ENCODE measurements at regions not wholly inside any gene's neighbourhood (a gene's known extent, or its start where the extent isn't known, plus 50 kb on each side); places are given as distances from the start of the nearest gene placed in this dataset.

- no peaks in the 10 kb centered on the region for H3K27me3 ChIP-seq (ENCODE audit: control insufficient read depth in 2 of 2, insufficient read depth in 1 of 2, low read length in 1 of 2)
- H3K4me1 ChIP-seq (ENCODE audit: control insufficient read depth in 2 of 2, insufficient read depth in 2 of 2, low read length in 2 of 2) = peaks cover 14 to 22% of the 10 kb centered on the region in 2 donors
- H3K27ac ChIP-seq (ENCODE audit: low read depth in 1 of 2, low read length in 1 of 2) = no peak overlapping the region
- 95% methylated on average over 7 of the region's 7 CpGs for WGBS
- H3K4me3 ChIP-seq (ENCODE audit: low read length in 2 of 2) = no peak overlapping the region
- no peak for DNase-seq (ENCODE audit: low read depth in 6 of 9, low spot score in 9 of 9)
- no peaks in the 10 kb centered on the region for H3K9me3 ChIP-seq (ENCODE audit: control insufficient read depth in 2 of 2, insufficient read depth in 1 of 2, low read length in 1 of 2)
- no peaks in the 10 kb centered on the region for H3K36me3 ChIP-seq (ENCODE audit: control insufficient read depth in 2 of 2, insufficient read depth in 2 of 2, low read length in 1 of 2)
Observed at GRCh38 chr14:99001241-99001640, 270.8 kb downstream of the BCL11B start.

- Histone ChIP-seq H3K27me3 (ENCODE audit: control insufficient read depth in 2 of 2, insufficient read depth in 1 of 2, low read length in 1 of 2) (no peaks in the 10 kb centered on the region), H3K36me3 (ENCODE audit: control insufficient read depth in 2 of 2, insufficient read depth in 2 of 2, low read length in 1 of 2) (no peaks in the 10 kb centered on the region), H3K27ac (ENCODE audit: low read depth in 1 of 2, low read length in 1 of 2) (no peak overlapping the region), H3K9me3 (ENCODE audit: control insufficient read depth in 2 of 2, insufficient read depth in 1 of 2, low read length in 1 of 2) (peaks cover 0 to 3% of the 10 kb centered on the region in 2 donors), H3K4me3 (ENCODE audit: low read length in 2 of 2) (no peak overlapping the region), H3K4me1 (ENCODE audit: control insufficient read depth in 2 of 2, insufficient read depth in 2 of 2, low read length in 2 of 2) (peaks cover 3 to 9% of the 10 kb centered on the region in 2 donors)
- DNase-seq (ENCODE audit: low read depth in 6 of 9, low spot score in 9 of 9) = no peak
Observed at GRCh38 chr14:99003646-99004045, 268.4 kb downstream of the BCL11B start.

GRCh38 chr14:99004112-99004511 is 267.9 kb downstream of the BCL11B start:
- peaks cover 0 to 3% of the 10 kb centered on the region in 2 donors for H3K9me3 ChIP-seq (ENCODE audit: control insufficient read depth in 2 of 2, insufficient read depth in 1 of 2, low read length in 1 of 2)
- WGBS = 80% methylated on average over 3 of the region's 3 CpGs
- H3K27me3 ChIP-seq (ENCODE audit: control insufficient read depth in 2 of 2, insufficient read depth in 1 of 2, low read length in 1 of 2) = no peaks in the 10 kb centered on the region
- no peak for DNase-seq (ENCODE audit: low read depth in 6 of 9, low spot score in 9 of 9)
- H3K4me3 ChIP-seq (ENCODE audit: low read length in 2 of 2) = no peak overlapping the region
- H3K36me3 ChIP-seq (ENCODE audit: control insufficient read depth in 2 of 2, insufficient read depth in 2 of 2, low read length in 1 of 2) = no peaks in the 10 kb centered on the region
- H3K27ac ChIP-seq (ENCODE audit: low read depth in 1 of 2, low read length in 1 of 2) = no peak overlapping the region
- H3K4me1 ChIP-seq (ENCODE audit: control insufficient read depth in 2 of 2, insufficient read depth in 2 of 2, low read length in 2 of 2) = peaks cover 0 to 5% of the 10 kb centered on the region in 2 donors

GRCh38 chr14:99006276-99006675 is 265.7 kb downstream of the BCL11B start:
- 82% methylated on average over 5 of the region's 5 CpGs for WGBS
- no peak overlapping the region for H3K27ac ChIP-seq (ENCODE audit: low read depth in 1 of 2, low read length in 1 of 2)
- no peak for DNase-seq (ENCODE audit: low read depth in 6 of 9, low spot score in 9 of 9)
- H3K4me1 ChIP-seq (ENCODE audit: control insufficient read depth in 2 of 2, insufficient read depth in 2 of 2, low read length in 2 of 2) = peaks cover 5 to 10% of the 10 kb centered on the region in 2 donors
- no peaks in the 10 kb centered on the region for H3K36me3 ChIP-seq (ENCODE audit: control insufficient read depth in 2 of 2, insufficient read depth in 2 of 2, low read length in 1 of 2)
- H3K27me3 ChIP-seq (ENCODE audit: control insufficient read depth in 2 of 2, insufficient read depth in 1 of 2, low read length in 1 of 2) = no peaks in the 10 kb centered on the region
- peaks cover 0 to 14% of the 10 kb centered on the region in 2 donors for H3K9me3 ChIP-seq (ENCODE audit: control insufficient read depth in 2 of 2, insufficient read depth in 1 of 2, low read length in 1 of 2)
- H3K4me3 ChIP-seq (ENCODE audit: low read length in 2 of 2) = no peak overlapping the region

- H3K36me3 ChIP-seq (ENCODE audit: control insufficient read depth in 2 of 2, insufficient read depth in 2 of 2, low read length in 1 of 2) = no peaks in the 10 kb centered on the region
- WGBS = 97% methylated on average over 7 of the region's 7 CpGs
- peaks cover 5 to 10% of the 10 kb centered on the region in 2 donors for H3K4me1 ChIP-seq (ENCODE audit: control insufficient read depth in 2 of 2, insufficient read depth in 2 of 2, low read length in 2 of 2)
- H3K4me3 ChIP-seq (ENCODE audit: low read length in 2 of 2) = no peak overlapping the region
- no peak overlapping the region for H3K27ac ChIP-seq (ENCODE audit: low read depth in 1 of 2, low read length in 1 of 2)
- no peaks in the 10 kb centered on the region for H3K27me3 ChIP-seq (ENCODE audit: control insufficient read depth in 2 of 2, insufficient read depth in 1 of 2, low read length in 1 of 2)
- no peak for DNase-seq (ENCODE audit: low read depth in 6 of 9, low spot score in 9 of 9)
- H3K9me3 ChIP-seq (ENCODE audit: control insufficient read depth in 2 of 2, insufficient read depth in 1 of 2, low read length in 1 of 2) = peaks cover 0 to 14% of the 10 kb centered on the region in 2 donors
Observed at GRCh38 chr14:99007795-99008194, 264.2 kb downstream of the BCL11B start.

- peak in 8 of 9 donors; percentile 20 to 81 (median 56) for DNase-seq (ENCODE audit: low read depth in 6 of 9, low spot score in 9 of 9)
- Histone ChIP-seq H3K9me3 (ENCODE audit: control insufficient read depth in 2 of 2, insufficient read depth in 1 of 2, low read length in 1 of 2) (peaks cover 0 to 14% of the 10 kb centered on the region in 2 donors), H3K4me3 (ENCODE audit: low read length in 2 of 2) (no peak overlapping the region), H3K27ac (ENCODE audit: low read depth in 1 of 2, low read length in 1 of 2) (peak overlapping the region in 1 of 2 donors; percentile 43), H3K27me3 (ENCODE audit: control insufficient read depth in 2 of 2, insufficient read depth in 1 of 2, low read length in 1 of 2) (no peaks in the 10 kb centered on the region), H3K36me3 (ENCODE audit: control insufficient read depth in 2 of 2, insufficient read depth in 2 of 2, low read length in 1 of 2) (no peaks in the 10 kb centered on the region), H3K4me1 (ENCODE audit: control insufficient read depth in 2 of 2, insufficient read depth in 2 of 2, low read length in 2 of 2) (peaks cover 5 to 10% of the 10 kb centered on the region in 2 donors)
- 61% methylated on average over 6 of the region's 6 CpGs for WGBS
Observed at GRCh38 chr14:99009871-99010270, 262.1 kb downstream of the BCL11B start.

GRCh38 chr14:99011385-99011784 is 260.6 kb downstream of the BCL11B start:
- DNase-seq (ENCODE audit: low read depth in 6 of 9, low spot score in 9 of 9) = peak in 1 of 9 donors; percentile 15
- H3K36me3 ChIP-seq (ENCODE audit: control insufficient read depth in 2 of 2, insufficient read depth in 2 of 2, low read length in 1 of 2) = no peaks in the 10 kb centered on the region
- no peaks in the 10 kb centered on the region for H3K27me3 ChIP-seq (ENCODE audit: control insufficient read depth in 2 of 2, insufficient read depth in 1 of 2, low read length in 1 of 2)
- peaks cover 0 to 14% of the 10 kb centered on the region in 2 donors for H3K9me3 ChIP-seq (ENCODE audit: control insufficient read depth in 2 of 2, insufficient read depth in 1 of 2, low read length in 1 of 2)
- H3K27ac ChIP-seq (ENCODE audit: low read depth in 1 of 2, low read length in 1 of 2) = no peak overlapping the region
- no peak overlapping the region for H3K4me3 ChIP-seq (ENCODE audit: low read length in 2 of 2)
- 99% methylated on average over 6 of the region's 6 CpGs for WGBS
- peaks cover 5 to 10% of the 10 kb centered on the region in 2 donors for H3K4me1 ChIP-seq (ENCODE audit: control insufficient read depth in 2 of 2, insufficient read depth in 2 of 2, low read length in 2 of 2)

- whole genome bisulfite sequencing = 95% methylated on average over 12 of the region's 12 CpGs
- Histone ChIP-seq H3K4me1 (ENCODE audit: control insufficient read depth in 2 of 2, insufficient read depth in 2 of 2, low read length in 2 of 2) (peaks cover 5 to 10% of the 10 kb centered on the region in 2 donors), H3K36me3 (ENCODE audit: control insufficient read depth in 2 of 2, insufficient read depth in 2 of 2, low read length in 1 of 2) (no peaks in the 10 kb centered on the region), H3K9me3 (ENCODE audit: control insufficient read depth in 2 of 2, insufficient read depth in 1 of 2, low read length in 1 of 2) (peaks cover 0 to 17% of the 10 kb centered on the region in 2 donors), H3K4me3 (ENCODE audit: low read length in 2 of 2) (no peak overlapping the region), H3K27ac (ENCODE audit: low read depth in 1 of 2, low read length in 1 of 2) (no peak overlapping the region), H3K27me3 (ENCODE audit: control insufficient read depth in 2 of 2, insufficient read depth in 1 of 2, low read length in 1 of 2) (no peaks in the 10 kb centered on the region)
- no peak for DNase-seq (ENCODE audit: low read depth in 6 of 9, low spot score in 9 of 9)
Observed at GRCh38 chr14:99012703-99013102, 259.3 kb downstream of the BCL11B start.

GRCh38 chr14:99015833-99016232 is 256.2 kb downstream of the BCL11B start:
- H3K9me3 ChIP-seq (ENCODE audit: control insufficient read depth in 2 of 2, insufficient read depth in 1 of 2, low read length in 1 of 2) = peaks cover 0 to 6% of the 10 kb centered on the region in 2 donors
- no peaks in the 10 kb centered on the region for H3K36me3 ChIP-seq (ENCODE audit: control insufficient read depth in 2 of 2, insufficient read depth in 2 of 2, low read length in 1 of 2)
- no peak overlapping the region for H3K27ac ChIP-seq (ENCODE audit: low read depth in 1 of 2, low read length in 1 of 2)
- H3K4me1 ChIP-seq (ENCODE audit: control insufficient read depth in 2 of 2, insufficient read depth in 2 of 2, low read length in 2 of 2) = no peaks in the 10 kb centered on the region
- no peak for DNase-seq (ENCODE audit: low read depth in 6 of 9, low spot score in 9 of 9)
- WGBS = 94% methylated on average over 14 of the region's 14 CpGs
- no peak overlapping the region for H3K4me3 ChIP-seq (ENCODE audit: low read length in 2 of 2)
- H3K27me3 ChIP-seq (ENCODE audit: control insufficient read depth in 2 of 2, insufficient read depth in 1 of 2, low read length in 1 of 2) = no peaks in the 10 kb centered on the region

GRCh38 chr14:99023371-99023770 is 248.6 kb downstream of the BCL11B start:
- H3K9me3 ChIP-seq (ENCODE audit: control insufficient read depth in 2 of 2, insufficient read depth in 1 of 2, low read length in 1 of 2) = peaks cover 0 to 6% of the 10 kb centered on the region in 2 donors
- H3K36me3 ChIP-seq (ENCODE audit: control insufficient read depth in 2 of 2, insufficient read depth in 2 of 2, low read length in 1 of 2) = no peaks in the 10 kb centered on the region
- H3K4me1 ChIP-seq (ENCODE audit: control insufficient read depth in 2 of 2, insufficient read depth in 2 of 2, low read length in 2 of 2) = peaks cover 0 to 3% of the 10 kb centered on the region in 2 donors
- no peak overlapping the region for H3K4me3 ChIP-seq (ENCODE audit: low read length in 2 of 2)
- H3K27me3 ChIP-seq (ENCODE audit: control insufficient read depth in 2 of 2, insufficient read depth in 1 of 2, low read length in 1 of 2) = no peaks in the 10 kb centered on the region
- no peak overlapping the region for H3K27ac ChIP-seq (ENCODE audit: low read depth in 1 of 2, low read length in 1 of 2)
- 44% methylated on average over 1 of the region's 1 CpG for WGBS
- DNase-seq (ENCODE audit: low read depth in 6 of 9, low spot score in 9 of 9) = no peak
